ENCODE measurements at regions not wholly inside any gene's neighbourhood (a gene's known extent, or its start where the extent isn't known, plus 50 kb on each side); places are given as distances from the start of the nearest gene placed in this dataset.
"Not testable (repeated sequence)": the region's sequence is repeated elsewhere in the genome, so short reads cannot be mapped to it uniquely, and the experiment has no call there.

GRCh38 chr4:100608651-100609050 lies 90.8 kb upstream of the EMCN start:
- not testable (repeated sequence) for TF ChIP-seq CTCF (conservative IDR thresholded peaks at IDR 0.05; ENCODE audit: low read depth, low read length); EZH2 (IDR thresholded peaks at IDR 0.05; ENCODE audit: borderline replicate concordance, low read depth, low read length, poor library complexity, severe bottlenecking)
